Astrocyte (in vitro differentiated cells and primary cell): ENCODE measurements at regions not wholly inside any gene's neighbourhood (a gene's known extent, or its start where the extent isn't known, plus 50 kb on each side); places are given as distances from the start of the nearest gene placed in this dataset.

ENCODE experiments used
- DNase-seq: peaks from one replicate; pipeline ENCODE4 v3.0.0-alpha.2; 2010; ENCODE audit warnings: low read depth
- FAIRE-seq: peaks from 2 replicates; lab custom pipeline; 2011; peaks lifted over from hg19 to GRCh38; lab: Jason Lieb, UNC
- H2AFZ ChIP-seq: 2 replicates; pipeline ENCODE4 v1.6.0; 2012; ENCODE audit warnings: low read depth, low read length, inconsistent platforms
- H3K27ac ChIP-seq: 2 replicates; pipeline ENCODE4 v1.5.1; 2011; ENCODE audit warnings: low read depth, low read length, inconsistent platforms
- H3K27me3 ChIP-seq: 2 replicates; pipeline ENCODE4 v1.6.0; 2011; ENCODE audit warnings: low read length, inconsistent platforms; ENCODE audit not compliant: insufficient read depth
- H3K36me3 ChIP-seq: 2 replicates; pipeline ENCODE4 v1.5.1; 2011; ENCODE audit warnings: low read length, inconsistent platforms; ENCODE audit not compliant: insufficient read depth
- H3K4me1 ChIP-seq: 2 replicates; pipeline ENCODE4 v1.5.1; 2011; ENCODE audit warnings: low read length, inconsistent platforms; ENCODE audit not compliant: insufficient read depth
- H3K4me2 ChIP-seq: 2 replicates; pipeline ENCODE4 v1.6.0; 2012; ENCODE audit warnings: low read length, inconsistent platforms
- H3K4me3 ChIP-seq: 2 replicates; pipeline ENCODE4 v1.5.1; 2011; ENCODE audit warnings: low read depth, mild to moderate bottlenecking, low read length, inconsistent platforms; ENCODE audit not compliant: insufficient read depth
- H3K79me2 ChIP-seq: 2 replicates; pipeline ENCODE4 v1.6.0; 2012; ENCODE audit warnings: mild to moderate bottlenecking, low read length, inconsistent platforms; ENCODE audit not compliant: insufficient read depth
- H3K9ac ChIP-seq: 2 replicates; pipeline ENCODE4 v1.6.0; 2012; ENCODE audit warnings: mild to moderate bottlenecking, low read length, inconsistent platforms
- H3K9me3 ChIP-seq: 2 replicates; pipeline ENCODE4 v1.5.1; 2012; ENCODE audit warnings: low read depth, mild to moderate bottlenecking, low read length, inconsistent platforms; ENCODE audit not compliant: insufficient read depth
- H4K20me1 ChIP-seq: 2 replicates; pipeline ENCODE4 v1.6.0; 2012; ENCODE audit warnings: low read length, inconsistent platforms; ENCODE audit not compliant: insufficient read depth
- H3K27ac Mint-ChIP-seq: one replicate; pipeline ENCODE4 v1.8.0; 2021; ENCODE audit warnings: mild to moderate bottlenecking, mixed read lengths; ENCODE audit not compliant: unreplicated experiment
- H3K27me3 Mint-ChIP-seq: one replicate; pipeline ENCODE4 v1.8.0; 2021; ENCODE audit warnings: low read depth, mixed read lengths; ENCODE audit not compliant: unreplicated experiment
- H3K36me3 Mint-ChIP-seq: one replicate; pipeline ENCODE4 v1.8.0; 2021; ENCODE audit warnings: low read depth, mixed read lengths; ENCODE audit not compliant: unreplicated experiment
- H3K4me1 Mint-ChIP-seq: one replicate; pipeline ENCODE4 v1.8.0; 2021; ENCODE audit warnings: low read depth, mixed read lengths; ENCODE audit not compliant: unreplicated experiment
- H3K4me3 Mint-ChIP-seq: one replicate; pipeline ENCODE4 v1.8.0; 2021; ENCODE audit warnings: mild to moderate bottlenecking, moderate library complexity, mixed read lengths; ENCODE audit not compliant: unreplicated experiment
- H3K9me3 Mint-ChIP-seq: one replicate; pipeline ENCODE4 v1.8.0; 2021; ENCODE audit warnings: mild to moderate bottlenecking, mixed read lengths; ENCODE audit not compliant: unreplicated experiment
- CTCF ChIP-seq: IDR thresholded peaks from 2 replicates; pipeline ENCODE4 v1.5.1; 2011; ENCODE audit warnings: low read depth, mild to moderate bottlenecking, inconsistent platforms, low read length, moderate library complexity; ENCODE audit not compliant: insufficient read depth
- EZH2 ChIP-seq: IDR thresholded peaks from 2 replicates; pipeline ENCODE4 v1.6.1; 2012; ENCODE audit warnings: mild to moderate bottlenecking, low read length, inconsistent platforms; ENCODE audit not compliant: insufficient read depth

GRCh38 chr12:39043424-39043822 is 138.0 kb upstream of the CPNE8 start:
- peaks cover 7% of the 10 kb centered on the region for H3K4me1 ChIP-seq
- no peak overlapping the region for H3K4me2 ChIP-seq
- H3K4me3 Mint-ChIP-seq, result no peak overlapping the region
- H3K79me2 ChIP-seq, result no peaks in the 10 kb centered on the region
- no peaks in the 10 kb centered on the region for H3K36me3 Mint-ChIP-seq
- H3K36me3 ChIP-seq, result no peaks in the 10 kb centered on the region
- H3K27ac Mint-ChIP-seq, result no peak overlapping the region
- H3K9me3 ChIP-seq, result no peaks in the 10 kb centered on the region
- H3K4me3 ChIP-seq, result no peak overlapping the region
- H3K9me3 Mint-ChIP-seq, result no peaks in the 10 kb centered on the region
- H4K20me1 ChIP-seq, result no peaks in the 10 kb centered on the region
- H3K9ac ChIP-seq, result no peak overlapping the region
- no peaks in the 10 kb centered on the region for H3K4me1 Mint-ChIP-seq
- H3K27ac ChIP-seq, result no peak overlapping the region
- no peaks in the 10 kb centered on the region for H3K27me3 ChIP-seq
- H3K27me3 Mint-ChIP-seq, result no peaks in the 10 kb centered on the region
- no peak for FAIRE-seq
- DNase-seq, result no peak
- H2AFZ ChIP-seq, result peak overlapping the region; percentile 42
- no peak for TF ChIP-seq CTCF
- TF ChIP-seq EZH2, result no peak

- FAIRE-seq (no peak), DNase-seq (no peak)
- Histone ChIP-seq H3K9me3 (no peaks in the 10 kb centered on the region), H3K27me3 (no peaks in the 10 kb centered on the region), H4K20me1 (no peaks in the 10 kb centered on the region), H3K27ac (no peak overlapping the region), H3K79me2 (no peaks in the 10 kb centered on the region), H3K4me1 (peaks cover 7% of the 10 kb centered on the region), H3K36me3 (no peaks in the 10 kb centered on the region), H2AFZ (no peak overlapping the region), H3K4me2 (no peak overlapping the region), H3K9ac (no peak overlapping the region), H3K4me3 (no peak overlapping the region)
- Mint-ChIP-seq H3K27ac (no peak overlapping the region), H3K27me3 (no peaks in the 10 kb centered on the region), H3K4me1 (no peaks in the 10 kb centered on the region), H3K36me3 (no peaks in the 10 kb centered on the region), H3K4me3 (no peak overlapping the region), H3K9me3 (no peaks in the 10 kb centered on the region)
- TF ChIP-seq CTCF, result no peak
- TF ChIP-seq EZH2, result no peak
These were observed 134.9 kb upstream of the CPNE8 start for GRCh38 chr12:39040275-39040674.

GRCh38 chr12:39037115-39037514 is 131.7 kb upstream of the CPNE8 start:
- H3K4me1 ChIP-seq, result no peaks in the 10 kb centered on the region
- no peaks in the 10 kb centered on the region for H3K27me3 ChIP-seq
- H4K20me1 ChIP-seq, result no peaks in the 10 kb centered on the region
- H3K79me2 ChIP-seq, result no peaks in the 10 kb centered on the region
- Mint-ChIP-seq H3K27me3 (no peaks in the 10 kb centered on the region), H3K36me3 (no peaks in the 10 kb centered on the region), H3K4me1 (no peaks in the 10 kb centered on the region), H3K9me3 (no peaks in the 10 kb centered on the region), H3K4me3 (no peak overlapping the region), H3K27ac (no peak overlapping the region)
- no peak overlapping the region for H2AFZ ChIP-seq
- H3K9me3 ChIP-seq, result no peaks in the 10 kb centered on the region
- no peak for FAIRE-seq
- no peak overlapping the region for H3K4me3 ChIP-seq
- TF ChIP-seq CTCF (no peak), EZH2 (no peak)
- H3K36me3 ChIP-seq, result no peaks in the 10 kb centered on the region
- no peak overlapping the region for H3K4me2 ChIP-seq
- no peak overlapping the region for H3K9ac ChIP-seq
- H3K27ac ChIP-seq, result no peak overlapping the region
- DNase-seq, result no peak
